Upper lobe of left lung (tissue), 4 donors: ENCODE measurements at regions not wholly inside any gene's neighbourhood (a gene's known extent, or its start where the extent isn't known, plus 50 kb on each side); places are given as distances from the start of the nearest gene placed in this dataset.

ENCODE experiments used
- CTCF ChIP-seq, 6 experiments: fragments of 450-650 bp in 4 of 6; fragments of 200-600 bp in 2 of 6; sonication (generic) in 2 of 6; IDR thresholded peaks; one replicate each; pipeline ENCODE4 v1.5.1; 2016 to 2019; ENCODE audit warnings: antibody characterized with exemption in 6 of 6
- EP300 ChIP-seq, 4 donors: sonication (generic); formaldehyde crosslinking; IDR thresholded peaks; one replicate each; pipeline ENCODE4 v1.5.1; 2017; ENCODE audit warnings: antibody characterized with exemption in 4 of 4, control low read depth in 2 of 4
- POLR2A ChIP-seq, 4 donors: fragments of 450-650 bp; IDR thresholded peaks; one replicate each; pipeline ENCODE4 v1.5.1; 2016 to 2017; ENCODE audit warnings: antibody characterized with exemption in 4 of 4, mild to moderate bottlenecking in 2 of 4
- POLR2AphosphoS5 ChIP-seq, 2 donors: sonication (generic); formaldehyde crosslinking; IDR thresholded peaks; one replicate each; pipeline ENCODE4 v1.5.1; 2017; ENCODE audit warnings: antibody characterized with exemption in 2 of 2

DNA sequence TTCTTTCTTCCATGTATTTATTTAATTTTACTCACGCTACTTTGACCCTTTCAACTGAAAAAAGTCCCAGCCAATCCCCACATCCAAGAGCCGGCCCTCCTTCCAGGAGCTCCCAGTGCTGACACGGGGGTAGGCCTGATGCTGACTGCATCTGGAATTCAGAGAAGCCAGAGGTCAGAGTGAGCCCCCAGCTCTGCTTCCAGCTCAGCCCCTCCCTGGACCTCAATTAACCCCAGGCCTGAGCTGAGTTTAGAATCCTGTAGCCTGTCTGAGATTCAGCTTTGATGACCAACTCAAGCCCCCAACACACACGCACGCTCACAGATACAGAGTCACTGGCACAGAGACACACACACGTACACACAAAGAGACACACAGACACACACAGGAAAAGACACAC is 247.9 kb downstream of the NPHP4 start:
- TF ChIP-seq CTCF (IDR thresholded peaks at IDR 0.05), result no peak
- TF ChIP-seq POLR2A (IDR thresholded peaks at IDR 0.05), result no peak
- no peak for TF ChIP-seq POLR2AphosphoS5 (IDR thresholded peaks at IDR 0.05)
- TF ChIP-seq EP300 (IDR thresholded peaks at IDR 0.05), result no peak
